SK-N-SH treated with all-trans-retinoic acid at 6 μM for 48 hours (cell line): ENCODE measurements at regions not wholly inside any gene's neighbourhood (a gene's known extent, or its start where the extent isn't known, plus 50 kb on each side); places are given as distances from the start of the nearest gene placed in this dataset.

ENCODE experiments used
- ATAC-seq: fragments of 200-7000 bp; cut with Tn5 transposase; 3 replicates; pipeline ENCODE4 v1.9.1; 2020; ENCODE audit warnings: mild to moderate bottlenecking, moderate library complexity
- ARNTL ChIP-seq: fragments of 450-650 bp; formaldehyde crosslinking; IDR thresholded peaks from 2 replicates; pipeline ENCODE4 v1.5.0; 2020; ENCODE audit warnings: low read depth, mild to moderate bottlenecking, moderate library complexity, borderline replicate concordance
- BACH2 ChIP-seq: fragments of 250-450 bp; sonication (Bioruptor Pico); IDR thresholded peaks from 2 replicates; pipeline ENCODE4 v1.9.0; 2021; ENCODE audit warnings: mild to moderate bottlenecking, borderline replicate concordance
- CSDC2 ChIP-seq: fragments of 250-450 bp; sonication (Bioruptor Pico); IDR thresholded peaks from 2 replicates; pipeline ENCODE4 v1.5.0; 2020; ENCODE audit warnings: mild to moderate bottlenecking, moderate library complexity
- ESRRG ChIP-seq: fragments of 250-450 bp; sonication (Bioruptor Pico); IDR thresholded peaks from 2 replicates; pipeline ENCODE4 v1.6.1; 2021; ENCODE audit warnings: mild to moderate bottlenecking
- ISL1 ChIP-seq: fragments of 250-450 bp; sonication (Bioruptor Pico); IDR thresholded peaks from 2 replicates; pipeline ENCODE4 v2.1.2; 2022; ENCODE audit warnings: mild to moderate bottlenecking, moderate library complexity
- OSR1 ChIP-seq: fragments of 250-450 bp; sonication (Bioruptor Pico); IDR thresholded peaks from 2 replicates; pipeline ENCODE4 v1.8.0; 2022; ENCODE audit warnings: moderate library complexity, mild to moderate bottlenecking, inconsistent platforms
- PPARA ChIP-seq: fragments of 250-450 bp; sonication (Bioruptor Pico); IDR thresholded peaks from 2 replicates; pipeline ENCODE4 v1.5.0; 2020; ENCODE audit warnings: mild to moderate bottlenecking, borderline replicate concordance
- RARB ChIP-seq: fragments of 250-450 bp; sonication (Bioruptor Pico); IDR thresholded peaks from 2 replicates; pipeline ENCODE4 v1.8.0; 2021; ENCODE audit warnings: mild to moderate bottlenecking, moderate library complexity
- SNAI2 ChIP-seq: fragments of 250-450 bp; sonication (Bioruptor Pico); IDR thresholded peaks from 2 replicates; pipeline ENCODE4 v1.5.0; 2020; ENCODE audit warnings: mild to moderate bottlenecking, moderate library complexity
- TCF4 ChIP-seq: fragments of 250-450 bp; sonication (Bioruptor Pico); IDR thresholded peaks from 2 replicates; pipeline ENCODE4 v1.8.0; 2021; ENCODE audit warnings: mild to moderate bottlenecking, moderate library complexity, borderline replicate concordance
- TOX ChIP-seq: fragments of 250-450 bp; sonication (Bioruptor Pico); IDR thresholded peaks from 2 replicates; pipeline ENCODE4 v1.8.0; 2021; ENCODE audit warnings: mild to moderate bottlenecking, moderate library complexity, borderline replicate concordance
- ZC3H10 ChIP-seq: fragments of 250-450 bp; sonication (Bioruptor Pico); IDR thresholded peaks from 2 replicates; pipeline ENCODE4 v1.5.1; 2021; ENCODE audit warnings: mild to moderate bottlenecking, moderate library complexity
- ZFP3 ChIP-seq: fragments of 250-450 bp; sonication (Bioruptor Pico); IDR thresholded peaks from 2 replicates; pipeline ENCODE4 v1.5.0; 2020; ENCODE audit warnings: mild to moderate bottlenecking, moderate library complexity
- ZFP30 ChIP-seq: fragments of 450-650 bp; formaldehyde crosslinking; IDR thresholded peaks from 2 replicates; pipeline ENCODE4 v1.5.0; 2022; ENCODE audit warnings: mild to moderate bottlenecking, moderate library complexity
- ZNF565 ChIP-seq: fragments of 450-650 bp; formaldehyde crosslinking; conservative IDR thresholded peaks from 2 replicates; pipeline ENCODE4 v1.5.0; 2020; ENCODE audit warnings: low read depth, mild to moderate bottlenecking, moderate library complexity
- ZNF70 ChIP-seq: fragments of 450-650 bp; formaldehyde crosslinking; IDR thresholded peaks from 2 replicates; pipeline ENCODE4 v1.5.0; 2020; ENCODE audit warnings: mild to moderate bottlenecking, moderate library complexity
- ZNF8 ChIP-seq: fragments of 450-650 bp; formaldehyde crosslinking; IDR thresholded peaks from 2 replicates; pipeline ENCODE4 v1.5.0; 2020; ENCODE audit warnings: mild to moderate bottlenecking, moderate library complexity
- TF ChIP-seq, protein P1 (sequence below): fragments of 250-450 bp; sonication (Bioruptor Pico); IDR thresholded peaks from 2 replicates; pipeline ENCODE4 v1.5.1; 2020; ENCODE audit warnings: low read depth, mild to moderate bottlenecking, moderate library complexity
- TF ChIP-seq, protein P2 (sequence below): fragments of 250-450 bp; sonication (Bioruptor Pico); IDR thresholded peaks from 2 replicates; pipeline ENCODE4 v1.8.0; 2021; ENCODE audit warnings: low read depth, mild to moderate bottlenecking, moderate library complexity, borderline replicate concordance
- TF ChIP-seq, protein P3 (sequence below): fragments of 250-450 bp; sonication (Bioruptor Pico); IDR thresholded peaks from 2 replicates; pipeline ENCODE4 v1.5.0; 2020; ENCODE audit warnings: mild to moderate bottlenecking, moderate library complexity
- TF ChIP-seq, protein P4 (sequence below): fragments of 250-450 bp; sonication (Bioruptor Pico); IDR thresholded peaks from 2 replicates; pipeline ENCODE4 v1.8.0; 2020; ENCODE audit warnings: mild to moderate bottlenecking, moderate library complexity, borderline replicate concordance

DNA sequence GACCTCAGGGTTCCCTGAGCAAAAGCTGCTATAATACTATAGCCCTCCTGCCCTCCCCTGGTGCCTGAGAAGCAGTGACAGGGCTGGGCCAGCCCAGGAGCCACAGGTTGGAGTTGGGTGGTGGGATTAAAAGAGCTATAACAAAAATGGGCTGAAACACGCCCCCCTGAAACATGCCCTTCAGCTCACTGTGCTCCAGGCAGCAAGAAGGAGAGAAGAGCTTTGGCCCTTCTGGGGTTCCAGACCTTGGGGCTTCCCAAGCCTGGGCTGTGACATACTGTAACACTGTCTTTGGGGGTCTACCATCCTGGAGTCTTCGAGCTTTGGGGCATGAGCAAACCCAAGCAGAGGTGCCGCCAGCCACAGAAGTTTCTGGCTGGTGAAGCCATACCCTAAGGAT is 129.2 kb downstream of the HTR1B start:
- TF ChIP-seq ZFP30: no peak
- TF ChIP-seq, protein P1, sequence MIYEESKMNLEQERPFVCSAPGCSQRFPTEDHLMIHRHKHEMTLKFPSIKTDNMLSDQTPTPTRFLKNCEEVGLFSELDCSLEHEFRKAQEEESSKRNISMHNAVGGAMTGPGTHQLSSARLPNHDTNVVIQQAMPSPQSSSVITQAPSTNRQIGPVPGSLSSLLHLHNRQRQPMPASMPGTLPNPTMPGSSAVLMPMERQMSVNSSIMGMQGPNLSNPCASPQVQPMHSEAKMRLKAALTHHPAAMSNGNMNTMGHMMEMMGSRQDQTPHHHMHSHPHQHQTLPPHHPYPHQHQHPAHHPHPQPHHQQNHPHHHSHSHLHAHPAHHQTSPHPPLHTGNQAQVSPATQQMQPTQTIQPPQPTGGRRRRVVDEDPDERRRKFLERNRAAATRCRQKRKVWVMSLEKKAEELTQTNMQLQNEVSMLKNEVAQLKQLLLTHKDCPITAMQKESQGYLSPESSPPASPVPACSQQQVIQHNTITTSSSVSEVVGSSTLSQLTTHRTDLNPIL (CRISPR knock-in tag): no peak
- no peak for TF ChIP-seq SNAI2 (CRISPR knock-in tag)
- no peak for TF ChIP-seq ZNF8
- no peak for ATAC-seq

DNA sequence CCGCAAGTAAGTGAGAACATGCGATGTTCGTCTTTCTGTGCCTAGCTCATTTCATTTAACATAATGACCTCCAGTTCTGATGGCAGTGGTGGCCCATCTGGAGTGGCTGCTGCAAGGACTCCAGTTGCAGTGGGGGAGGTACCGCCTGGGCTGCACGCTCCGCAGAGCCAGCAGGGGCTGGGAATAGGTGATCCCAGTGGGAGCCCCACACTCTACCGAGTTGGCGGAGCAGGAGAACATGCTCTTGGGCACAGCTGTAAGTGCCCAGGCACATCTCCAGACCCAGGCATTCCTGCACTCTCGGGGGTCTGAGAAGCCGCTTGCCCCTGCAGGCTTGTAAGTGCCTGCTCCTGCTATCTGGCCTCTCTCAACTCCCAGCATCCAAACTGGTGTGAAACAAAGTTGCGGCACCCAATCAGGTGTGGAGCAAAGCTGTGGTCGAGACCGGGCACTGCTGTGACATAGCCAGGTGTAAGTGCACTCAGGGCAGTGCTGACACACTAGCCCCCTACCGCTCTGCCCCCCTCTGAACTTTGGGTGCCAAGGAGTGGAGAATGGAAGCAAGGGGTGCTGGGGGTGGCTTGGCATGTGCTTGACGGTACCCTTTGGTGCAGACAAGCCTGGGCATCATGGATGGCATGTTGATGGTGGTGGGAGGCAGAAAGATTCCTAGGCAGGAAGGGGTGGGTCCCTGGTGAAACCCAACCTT is 130.2 kb downstream of the HTR1B start:
- TF ChIP-seq BACH2 (CRISPR knock-in tag): no peak
- TF ChIP-seq ZNF70 (CRISPR knock-in tag): no peak
- TF ChIP-seq ESRRG (CRISPR knock-in tag): no peak
- TF ChIP-seq, protein P2, sequence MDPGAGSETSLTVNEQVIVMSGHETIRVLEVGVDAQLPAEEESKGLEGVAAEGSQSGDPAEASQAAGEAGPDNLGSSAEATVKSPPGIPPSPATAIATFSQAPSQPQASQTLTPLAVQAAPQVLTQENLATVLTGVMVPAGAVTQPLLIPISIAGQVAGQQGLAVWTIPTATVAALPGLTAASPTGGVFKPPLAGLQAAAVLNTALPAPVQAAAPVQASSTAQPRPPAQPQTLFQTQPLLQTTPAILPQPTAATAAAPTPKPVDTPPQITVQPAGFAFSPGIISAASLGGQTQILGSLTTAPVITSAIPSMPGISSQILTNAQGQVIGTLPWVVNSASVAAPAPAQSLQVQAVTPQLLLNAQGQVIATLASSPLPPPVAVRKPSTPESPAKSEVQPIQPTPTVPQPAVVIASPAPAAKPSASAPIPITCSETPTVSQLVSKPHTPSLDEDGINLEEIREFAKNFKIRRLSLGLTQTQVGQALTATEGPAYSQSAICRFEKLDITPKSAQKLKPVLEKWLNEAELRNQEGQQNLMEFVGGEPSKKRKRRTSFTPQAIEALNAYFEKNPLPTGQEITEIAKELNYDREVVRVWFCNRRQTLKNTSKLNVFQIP (CRISPR knock-in tag): no peak
- no peak for TF ChIP-seq ZC3H10 (CRISPR knock-in tag)
- no peak for TF ChIP-seq RARB
- no peak for TF ChIP-seq PPARA
- no peak for TF ChIP-seq ARNTL
- TF ChIP-seq, protein P3, sequence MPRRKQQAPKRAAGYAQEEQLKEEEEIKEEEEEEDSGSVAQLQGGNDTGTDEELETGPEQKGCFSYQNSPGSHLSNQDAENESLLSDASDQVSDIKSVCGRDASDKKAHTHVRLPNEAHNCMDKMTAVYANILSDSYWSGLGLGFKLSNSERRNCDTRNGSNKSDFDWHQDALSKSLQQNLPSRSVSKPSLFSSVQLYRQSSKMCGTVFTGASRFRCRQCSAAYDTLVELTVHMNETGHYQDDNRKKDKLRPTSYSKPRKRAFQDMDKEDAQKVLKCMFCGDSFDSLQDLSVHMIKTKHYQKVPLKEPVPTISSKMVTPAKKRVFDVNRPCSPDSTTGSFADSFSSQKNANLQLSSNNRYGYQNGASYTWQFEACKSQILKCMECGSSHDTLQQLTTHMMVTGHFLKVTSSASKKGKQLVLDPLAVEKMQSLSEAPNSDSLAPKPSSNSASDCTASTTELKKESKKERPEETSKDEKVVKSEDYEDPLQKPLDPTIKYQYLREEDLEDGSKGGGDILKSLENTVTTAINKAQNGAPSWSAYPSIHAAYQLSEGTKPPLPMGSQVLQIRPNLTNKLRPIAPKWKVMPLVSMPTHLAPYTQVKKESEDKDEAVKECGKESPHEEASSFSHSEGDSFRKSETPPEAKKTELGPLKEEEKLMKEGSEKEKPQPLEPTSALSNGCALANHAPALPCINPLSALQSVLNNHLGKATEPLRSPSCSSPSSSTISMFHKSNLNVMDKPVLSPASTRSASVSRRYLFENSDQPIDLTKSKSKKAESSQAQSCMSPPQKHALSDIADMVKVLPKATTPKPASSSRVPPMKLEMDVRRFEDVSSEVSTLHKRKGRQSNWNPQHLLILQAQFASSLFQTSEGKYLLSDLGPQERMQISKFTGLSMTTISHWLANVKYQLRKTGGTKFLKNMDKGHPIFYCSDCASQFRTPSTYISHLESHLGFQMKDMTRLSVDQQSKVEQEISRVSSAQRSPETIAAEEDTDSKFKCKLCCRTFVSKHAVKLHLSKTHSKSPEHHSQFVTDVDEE (CRISPR knock-in tag): no peak
- no peak for TF ChIP-seq TCF4 (CRISPR knock-in tag)
- no peak for TF ChIP-seq ZFP30
- TF ChIP-seq CSDC2 (CRISPR knock-in tag): no peak
- no peak for TF ChIP-seq ZNF8
- TF ChIP-seq, protein P4, sequence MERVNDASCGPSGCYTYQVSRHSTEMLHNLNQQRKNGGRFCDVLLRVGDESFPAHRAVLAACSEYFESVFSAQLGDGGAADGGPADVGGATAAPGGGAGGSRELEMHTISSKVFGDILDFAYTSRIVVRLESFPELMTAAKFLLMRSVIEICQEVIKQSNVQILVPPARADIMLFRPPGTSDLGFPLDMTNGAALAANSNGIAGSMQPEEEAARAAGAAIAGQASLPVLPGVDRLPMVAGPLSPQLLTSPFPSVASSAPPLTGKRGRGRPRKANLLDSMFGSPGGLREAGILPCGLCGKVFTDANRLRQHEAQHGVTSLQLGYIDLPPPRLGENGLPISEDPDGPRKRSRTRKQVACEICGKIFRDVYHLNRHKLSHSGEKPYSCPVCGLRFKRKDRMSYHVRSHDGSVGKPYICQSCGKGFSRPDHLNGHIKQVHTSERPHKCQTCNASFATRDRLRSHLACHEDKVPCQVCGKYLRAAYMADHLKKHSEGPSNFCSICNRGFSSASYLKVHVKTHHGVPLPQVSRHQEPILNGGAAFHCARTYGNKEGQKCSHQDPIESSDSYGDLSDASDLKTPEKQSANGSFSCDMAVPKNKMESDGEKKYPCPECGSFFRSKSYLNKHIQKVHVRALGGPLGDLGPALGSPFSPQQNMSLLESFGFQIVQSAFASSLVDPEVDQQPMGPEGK (CRISPR knock-in tag): no peak
- no peak for TF ChIP-seq OSR1
- TF ChIP-seq, protein P1 (CRISPR knock-in tag): no peak
- no peak for TF ChIP-seq ISL1 (CRISPR knock-in tag)
- no peak for TF ChIP-seq ZNF565 (CRISPR knock-in tag)
- TF ChIP-seq TOX (CRISPR knock-in tag): no peak
- no peak for ATAC-seq

DNA sequence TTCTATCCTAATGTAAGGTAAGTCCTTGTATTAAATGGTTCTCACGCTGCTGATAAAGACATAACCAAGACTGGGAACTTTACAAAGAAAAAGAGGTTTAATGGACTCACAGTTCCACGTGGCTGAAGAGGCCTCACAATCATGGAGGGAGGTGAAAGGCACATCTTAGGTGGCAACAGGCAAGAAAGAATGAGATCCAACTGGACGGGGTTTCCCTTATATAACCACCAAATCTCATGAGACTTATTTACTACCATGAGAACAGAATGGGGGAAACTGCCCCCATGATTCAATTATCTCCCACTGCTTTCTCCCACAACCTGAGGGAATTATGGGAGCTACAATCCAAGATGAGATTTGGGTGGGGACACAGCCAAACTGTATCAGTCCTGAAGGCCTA is 136.6 kb downstream of the HTR1B start:
- no peak for ATAC-seq
- no peak for TF ChIP-seq SNAI2 (CRISPR knock-in tag)
- TF ChIP-seq, protein P3 (CRISPR knock-in tag): no peak
- TF ChIP-seq ESRRG (CRISPR knock-in tag): no peak
- TF ChIP-seq ZFP3 (CRISPR knock-in tag): no peak
- TF ChIP-seq ZFP30: no peak
- TF ChIP-seq, protein P2 (CRISPR knock-in tag): no peak
- TF ChIP-seq ZC3H10 (CRISPR knock-in tag): no peak
- no peak for TF ChIP-seq BACH2 (CRISPR knock-in tag)
- no peak for TF ChIP-seq ISL1 (CRISPR knock-in tag)
- TF ChIP-seq, protein P4 (CRISPR knock-in tag): no peak
- no peak for TF ChIP-seq TOX (CRISPR knock-in tag)
- no peak for TF ChIP-seq ZNF565 (CRISPR knock-in tag)
- TF ChIP-seq TCF4 (CRISPR knock-in tag): no peak
- no peak for TF ChIP-seq RARB
